Body of pancreas (tissue), 4 donors: ENCODE measurements at regions not wholly inside any gene's neighbourhood (a gene's known extent, or its start where the extent isn't known, plus 50 kb on each side); places are given as distances from the start of the nearest gene placed in this dataset.

Experiments
- POLR2A ChIP-seq, 3 donors: fragments of 450-650 bp; IDR thresholded peaks; one replicate each; pipeline ENCODE4 v1.6.1; 2016; ENCODE audit warnings: antibody characterized with exemption in 3 of 3, mild to moderate bottlenecking in 2 of 3
- TF ChIP-seq, protein P1 (sequence below), 7 experiments: fragments of 450-650 bp in 4 of 7; fragments of 200-600 bp in 3 of 7; sonication (generic) in 3 of 7; IDR thresholded peaks; one replicate each; pipeline ENCODE4 v1.5.1; 2016 to 2019; ENCODE audit warnings: antibody characterized with exemption in 7 of 7

GRCh38 chr18:40686836-40687235 lies 1268.2 kb upstream of the PIK3C3 start:
- TF ChIP-seq POLR2A (IDR thresholded peaks at IDR 0.05), result no peak
- TF ChIP-seq, protein P1, sequence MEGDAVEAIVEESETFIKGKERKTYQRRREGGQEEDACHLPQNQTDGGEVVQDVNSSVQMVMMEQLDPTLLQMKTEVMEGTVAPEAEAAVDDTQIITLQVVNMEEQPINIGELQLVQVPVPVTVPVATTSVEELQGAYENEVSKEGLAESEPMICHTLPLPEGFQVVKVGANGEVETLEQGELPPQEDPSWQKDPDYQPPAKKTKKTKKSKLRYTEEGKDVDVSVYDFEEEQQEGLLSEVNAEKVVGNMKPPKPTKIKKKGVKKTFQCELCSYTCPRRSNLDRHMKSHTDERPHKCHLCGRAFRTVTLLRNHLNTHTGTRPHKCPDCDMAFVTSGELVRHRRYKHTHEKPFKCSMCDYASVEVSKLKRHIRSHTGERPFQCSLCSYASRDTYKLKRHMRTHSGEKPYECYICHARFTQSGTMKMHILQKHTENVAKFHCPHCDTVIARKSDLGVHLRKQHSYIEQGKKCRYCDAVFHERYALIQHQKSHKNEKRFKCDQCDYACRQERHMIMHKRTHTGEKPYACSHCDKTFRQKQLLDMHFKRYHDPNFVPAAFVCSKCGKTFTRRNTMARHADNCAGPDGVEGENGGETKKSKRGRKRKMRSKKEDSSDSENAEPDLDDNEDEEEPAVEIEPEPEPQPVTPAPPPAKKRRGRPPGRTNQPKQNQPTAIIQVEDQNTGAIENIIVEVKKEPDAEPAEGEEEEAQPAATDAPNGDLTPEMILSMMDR (IDR thresholded peaks at IDR 0.05), result no peak
